Tibial nerve (tissue), 4 donors: ENCODE measurements at regions not wholly inside any gene's neighbourhood (a gene's known extent, or its start where the extent isn't known, plus 50 kb on each side); places are given as distances from the start of the nearest gene placed in this dataset.

ENCODE experiments used
- EP300 ChIP-seq, 2 donors: sonication (generic); formaldehyde crosslinking; IDR thresholded peaks; one replicate each; pipeline ENCODE4 v1.6.1; 2017; ENCODE audit warnings: antibody characterized with exemption in 2 of 2, mild to moderate bottlenecking in 1 of 2
- POLR2A ChIP-seq, 2 donors: fragments of 450-650 bp; IDR thresholded peaks; one replicate each; pipeline ENCODE4 v1.6.1; 2017; ENCODE audit warnings: antibody characterized with exemption in 2 of 2, mild to moderate bottlenecking in 2 of 2, moderate library complexity in 2 of 2
- TF ChIP-seq, protein P1 (sequence below), 5 experiments: fragments of 200-600 bp in 3 of 5; fragments of 450-650 bp in 2 of 5; sonication (generic) in 3 of 5; IDR thresholded peaks; one replicate each; pipeline ENCODE4 v1.5.1; 2016 to 2019; ENCODE audit warnings: antibody characterized with exemption in 5 of 5, mild to moderate bottlenecking in 3 of 5, moderate library complexity in 2 of 5

DNA sequence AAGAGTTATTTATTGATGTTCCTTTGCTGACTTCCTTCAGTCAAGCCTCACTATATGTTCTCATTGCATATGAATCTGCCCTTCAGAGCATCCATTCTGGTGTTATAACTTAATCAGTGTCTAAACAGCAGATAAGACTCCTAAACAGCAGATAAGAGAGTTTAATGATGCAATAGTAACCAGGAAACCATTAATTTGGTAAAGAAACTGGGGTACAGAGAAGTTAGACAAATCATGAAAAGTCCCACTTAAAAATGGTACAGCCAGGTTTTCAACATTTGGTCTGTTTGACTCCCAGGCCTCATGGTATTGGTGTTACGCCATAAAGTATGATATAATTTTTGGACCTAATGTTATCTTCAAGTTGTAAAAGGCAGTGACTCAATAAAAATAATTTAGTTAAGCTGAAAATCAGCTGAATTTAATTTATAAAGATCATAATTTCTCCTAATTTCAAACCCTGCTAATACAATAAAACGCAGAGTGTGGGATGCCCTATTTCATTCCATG is 127.4 kb upstream of the DST start:
- TF ChIP-seq, protein P1, sequence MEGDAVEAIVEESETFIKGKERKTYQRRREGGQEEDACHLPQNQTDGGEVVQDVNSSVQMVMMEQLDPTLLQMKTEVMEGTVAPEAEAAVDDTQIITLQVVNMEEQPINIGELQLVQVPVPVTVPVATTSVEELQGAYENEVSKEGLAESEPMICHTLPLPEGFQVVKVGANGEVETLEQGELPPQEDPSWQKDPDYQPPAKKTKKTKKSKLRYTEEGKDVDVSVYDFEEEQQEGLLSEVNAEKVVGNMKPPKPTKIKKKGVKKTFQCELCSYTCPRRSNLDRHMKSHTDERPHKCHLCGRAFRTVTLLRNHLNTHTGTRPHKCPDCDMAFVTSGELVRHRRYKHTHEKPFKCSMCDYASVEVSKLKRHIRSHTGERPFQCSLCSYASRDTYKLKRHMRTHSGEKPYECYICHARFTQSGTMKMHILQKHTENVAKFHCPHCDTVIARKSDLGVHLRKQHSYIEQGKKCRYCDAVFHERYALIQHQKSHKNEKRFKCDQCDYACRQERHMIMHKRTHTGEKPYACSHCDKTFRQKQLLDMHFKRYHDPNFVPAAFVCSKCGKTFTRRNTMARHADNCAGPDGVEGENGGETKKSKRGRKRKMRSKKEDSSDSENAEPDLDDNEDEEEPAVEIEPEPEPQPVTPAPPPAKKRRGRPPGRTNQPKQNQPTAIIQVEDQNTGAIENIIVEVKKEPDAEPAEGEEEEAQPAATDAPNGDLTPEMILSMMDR (IDR thresholded peaks at IDR 0.05) = no peak
- TF ChIP-seq POLR2A (IDR thresholded peaks at IDR 0.05) = no peak
- no peak for TF ChIP-seq EP300 (IDR thresholded peaks at IDR 0.05)
